GM19240 (cell line): ENCODE measurements at regions not wholly inside any gene's neighbourhood (a gene's known extent, or its start where the extent isn't known, plus 50 kb on each side); places are given as distances from the start of the nearest gene placed in this dataset.
"Not testable (repeated sequence)": the region's sequence is repeated elsewhere in the genome, so short reads cannot be mapped to it uniquely, and the experiment has no call there.

ENCODE experiments used
- DNase-seq: peaks from one replicate; pipeline ENCODE4 v3.0.0; 2011; ENCODE audit warnings: low spot score; ENCODE audit not compliant: insufficient read length

GRCh38 chr2:149873936-149874335 lies 286.4 kb upstream of the MMADHC start:
- DNase-seq = no peak

GRCh38 chr2:149872638-149873150 lies 285.1 kb upstream of the MMADHC start:
- DNase-seq = no peak

- DNase-seq = no peak
Observed at GRCh38 chr2:149872041-149872440, 284.5 kb upstream of the MMADHC start.

- DNase-seq = no peak
Observed at GRCh38 chr2:149871091-149871885, 283.7 kb upstream of the MMADHC start.

- no peak for DNase-seq
Observed at GRCh38 chr2:149863227-149863626, 275.7 kb upstream of the MMADHC start.

- no peak for DNase-seq
Observed at GRCh38 chr2:149861034-149861433, 273.5 kb upstream of the MMADHC start.

GRCh38 chr2:149860276-149860921 lies 272.8 kb upstream of the MMADHC start:
- DNase-seq = no peak

GRCh38 chr2:149858901-149859634 lies 271.5 kb upstream of the MMADHC start:
- DNase-seq = no peak

- no peak for DNase-seq
Observed at GRCh38 chr2:149858216-149858615, 270.6 kb upstream of the MMADHC start.

GRCh38 chr2:149857344-149857743 lies 269.8 kb upstream of the MMADHC start:
- no peak for DNase-seq

GRCh38 chr2:149855859-149856258 lies 268.3 kb upstream of the MMADHC start:
- DNase-seq = not testable (repeated sequence)

- DNase-seq = no peak
Observed at GRCh38 chr2:149849591-149849990, 262.0 kb upstream of the MMADHC start.

- no peak for DNase-seq
Observed at GRCh38 chr2:149849136-149849535, 261.6 kb upstream of the MMADHC start.

- DNase-seq = no peak
Observed at GRCh38 chr2:149841396-149841795, 253.8 kb upstream of the MMADHC start.

GRCh38 chr2:149832324-149832723 lies 244.7 kb upstream of the MMADHC start:
- DNase-seq = no peak

GRCh38 chr2:149828520-149829210 lies 241.1 kb upstream of the MMADHC start:
- no peak for DNase-seq

GRCh38 chr2:149827585-149828126 lies 240.1 kb upstream of the MMADHC start:
- DNase-seq = no peak

- no peak for DNase-seq
Observed at GRCh38 chr2:149826471-149827125, 239.0 kb upstream of the MMADHC start.

- DNase-seq = no peak
Observed at GRCh38 chr2:149825473-149825872, 237.9 kb upstream of the MMADHC start.

GRCh38 chr2:149824136-149824535 lies 236.6 kb upstream of the MMADHC start:
- no peak for DNase-seq
